HepG2 (cell line): ENCODE measurements at regions not wholly inside any gene's neighbourhood (a gene's known extent, or its start where the extent isn't known, plus 50 kb on each side); places are given as distances from the start of the nearest gene placed in this dataset.

Source experiments
- BHLHE40 ChIP-seq: IDR thresholded peaks from 2 replicates; pipeline ENCODE4 v1.6.1; 2011; ENCODE audit warnings: low read length, improper control_type of control experiment
- CHD4 ChIP-seq: fragments of 200-600 bp; sonication (generic); IDR thresholded peaks from 2 replicates; pipeline ENCODE4 v1.7.0; 2017; ENCODE audit warnings: mild to moderate bottlenecking, low read length, borderline replicate concordance
- JUNB ChIP-seq: sonication (generic); formaldehyde crosslinking; IDR thresholded peaks from 2 replicates; pipeline ENCODE4 v1.8.0; 2022; ENCODE audit warnings: missing genetic modification reagents, mild to moderate bottlenecking, borderline replicate concordance
- KDM5B ChIP-seq: sonication (generic); formaldehyde crosslinking; IDR thresholded peaks from 2 replicates; pipeline ENCODE4 v1.4.0; 2020; ENCODE audit warnings: missing genetic modification reagents, mild to moderate bottlenecking, borderline replicate concordance
- RXRB ChIP-seq: IDR thresholded peaks from 2 replicates; pipeline ENCODE4 v1.6.1; 2016; ENCODE audit warnings: borderline replicate concordance, missing genetic modification reagents, missing compliant biosample characterization
- TAF1 ChIP-seq: sonication (generic); formaldehyde crosslinking; IDR thresholded peaks from 2 replicates; pipeline ENCODE4 v1.4.0; 2020; ENCODE audit warnings: missing genetic modification reagents
- ZBTB21 ChIP-seq: sonication (generic); formaldehyde crosslinking; IDR thresholded peaks from 2 replicates; pipeline ENCODE4 v1.4.0; 2020; ENCODE audit warnings: missing genetic modification reagents
- ZBTB7A ChIP-seq: sonication (generic); formaldehyde crosslinking; IDR thresholded peaks from 2 replicates; pipeline ENCODE4 v1.8.0; 2022; ENCODE audit warnings: mild to moderate bottlenecking, missing genetic modification reagents
- ZFP82 ChIP-seq: sonication (generic); formaldehyde crosslinking; IDR thresholded peaks from 2 replicates; pipeline ENCODE4 v1.5.1; 2020; ENCODE audit warnings: mild to moderate bottlenecking, missing genetic modification reagents, borderline replicate concordance
- ZNF232 ChIP-seq: sonication (generic); formaldehyde crosslinking; IDR thresholded peaks from 2 replicates; pipeline ENCODE4 v1.4.0; 2020; ENCODE audit warnings: missing genetic modification reagents, borderline replicate concordance
- TF ChIP-seq, protein P1 (sequence below): sonication (generic); formaldehyde crosslinking; IDR thresholded peaks from 2 replicates; pipeline ENCODE4 v1.5.0; 2020; ENCODE audit warnings: mild to moderate bottlenecking, missing genetic modification reagents, moderate library complexity
- TF ChIP-seq, protein P2 (sequence below): sonication (generic); formaldehyde crosslinking; conservative IDR thresholded peaks from 2 replicates; pipeline ENCODE4 v1.8.1; 2023; ENCODE audit warnings: missing genetic modification reagents
- TF ChIP-seq, protein P3 (sequence below): sonication (generic); formaldehyde crosslinking; IDR thresholded peaks from 2 replicates; pipeline ENCODE4 v1.5.0; 2020; ENCODE audit warnings: missing genetic modification reagents, mild to moderate bottlenecking, borderline replicate concordance

DNA sequence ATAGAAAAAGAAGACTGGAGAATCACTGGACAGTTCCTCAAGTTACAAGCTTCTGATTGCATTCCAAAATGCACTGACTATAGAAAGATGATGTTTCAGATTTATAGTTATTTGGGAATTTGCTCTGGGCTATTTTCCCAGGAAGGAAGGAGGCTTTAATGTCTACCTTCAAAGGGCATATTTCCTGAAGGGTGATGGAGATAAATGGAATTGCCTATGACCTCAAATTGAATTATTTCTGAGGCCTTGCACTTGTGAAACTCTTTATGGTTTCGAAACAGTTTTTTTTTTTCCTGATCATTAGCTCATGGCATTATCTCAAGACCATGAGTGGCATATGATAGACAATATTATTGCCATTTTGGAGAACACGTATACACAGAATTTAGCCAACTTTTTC, 333.9 kb downstream of the METTL15 start:
- TF ChIP-seq, protein P1, sequence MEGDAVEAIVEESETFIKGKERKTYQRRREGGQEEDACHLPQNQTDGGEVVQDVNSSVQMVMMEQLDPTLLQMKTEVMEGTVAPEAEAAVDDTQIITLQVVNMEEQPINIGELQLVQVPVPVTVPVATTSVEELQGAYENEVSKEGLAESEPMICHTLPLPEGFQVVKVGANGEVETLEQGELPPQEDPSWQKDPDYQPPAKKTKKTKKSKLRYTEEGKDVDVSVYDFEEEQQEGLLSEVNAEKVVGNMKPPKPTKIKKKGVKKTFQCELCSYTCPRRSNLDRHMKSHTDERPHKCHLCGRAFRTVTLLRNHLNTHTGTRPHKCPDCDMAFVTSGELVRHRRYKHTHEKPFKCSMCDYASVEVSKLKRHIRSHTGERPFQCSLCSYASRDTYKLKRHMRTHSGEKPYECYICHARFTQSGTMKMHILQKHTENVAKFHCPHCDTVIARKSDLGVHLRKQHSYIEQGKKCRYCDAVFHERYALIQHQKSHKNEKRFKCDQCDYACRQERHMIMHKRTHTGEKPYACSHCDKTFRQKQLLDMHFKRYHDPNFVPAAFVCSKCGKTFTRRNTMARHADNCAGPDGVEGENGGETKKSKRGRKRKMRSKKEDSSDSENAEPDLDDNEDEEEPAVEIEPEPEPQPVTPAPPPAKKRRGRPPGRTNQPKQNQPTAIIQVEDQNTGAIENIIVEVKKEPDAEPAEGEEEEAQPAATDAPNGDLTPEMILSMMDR (CRISPR knock-in tag), result no peak
- TF ChIP-seq CHD4 (no peak), TAF1 (CRISPR knock-in tag) (no peak), ZBTB7A (CRISPR knock-in tag) (no peak), ZFP82 (CRISPR knock-in tag) (no peak), ZBTB21 (CRISPR knock-in tag) (no peak), JUNB (CRISPR knock-in tag) (no peak), BHLHE40 (no peak), RXRB (CRISPR knock-in tag) (no peak), KDM5B (CRISPR knock-in tag) (no peak), ZNF232 (CRISPR knock-in tag) (no peak)
- TF ChIP-seq, protein P2, sequence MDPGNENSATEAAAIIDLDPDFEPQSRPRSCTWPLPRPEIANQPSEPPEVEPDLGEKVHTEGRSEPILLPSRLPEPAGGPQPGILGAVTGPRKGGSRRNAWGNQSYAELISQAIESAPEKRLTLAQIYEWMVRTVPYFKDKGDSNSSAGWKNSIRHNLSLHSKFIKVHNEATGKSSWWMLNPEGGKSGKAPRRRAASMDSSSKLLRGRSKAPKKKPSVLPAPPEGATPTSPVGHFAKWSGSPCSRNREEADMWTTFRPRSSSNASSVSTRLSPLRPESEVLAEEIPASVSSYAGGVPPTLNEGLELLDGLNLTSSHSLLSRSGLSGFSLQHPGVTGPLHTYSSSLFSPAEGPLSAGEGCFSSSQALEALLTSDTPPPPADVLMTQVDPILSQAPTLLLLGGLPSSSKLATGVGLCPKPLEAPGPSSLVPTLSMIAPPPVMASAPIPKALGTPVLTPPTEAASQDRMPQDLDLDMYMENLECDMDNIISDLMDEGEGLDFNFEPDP (CRISPR knock-in tag), result no peak
- TF ChIP-seq, protein P3, sequence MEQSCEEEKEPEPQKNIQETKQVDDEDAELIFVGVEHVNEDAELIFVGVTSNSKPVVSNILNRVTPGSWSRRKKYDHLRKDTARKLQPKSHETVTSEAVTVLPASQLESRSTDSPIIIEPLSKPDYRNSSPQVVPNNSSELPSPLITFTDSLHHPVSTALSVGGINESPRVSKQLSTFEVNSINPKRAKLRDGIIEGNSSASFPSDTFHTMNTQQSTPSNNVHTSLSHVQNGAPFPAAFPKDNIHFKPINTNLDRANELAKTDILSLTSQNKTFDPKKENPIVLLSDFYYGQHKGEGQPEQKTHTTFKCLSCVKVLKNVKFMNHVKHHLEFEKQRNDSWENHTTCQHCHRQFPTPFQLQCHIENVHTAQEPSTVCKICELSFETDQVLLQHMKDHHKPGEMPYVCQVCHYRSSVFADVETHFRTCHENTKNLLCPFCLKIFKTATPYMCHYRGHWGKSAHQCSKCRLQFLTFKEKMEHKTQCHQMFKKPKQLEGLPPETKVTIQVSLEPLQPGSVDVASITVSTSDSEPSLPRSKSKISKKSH (CRISPR knock-in tag), result no peak
